ENCODE measurements at regions not wholly inside any gene's neighbourhood (a gene's known extent, or its start where the extent isn't known, plus 50 kb on each side); places are given as distances from the start of the nearest gene placed in this dataset.

DNA sequence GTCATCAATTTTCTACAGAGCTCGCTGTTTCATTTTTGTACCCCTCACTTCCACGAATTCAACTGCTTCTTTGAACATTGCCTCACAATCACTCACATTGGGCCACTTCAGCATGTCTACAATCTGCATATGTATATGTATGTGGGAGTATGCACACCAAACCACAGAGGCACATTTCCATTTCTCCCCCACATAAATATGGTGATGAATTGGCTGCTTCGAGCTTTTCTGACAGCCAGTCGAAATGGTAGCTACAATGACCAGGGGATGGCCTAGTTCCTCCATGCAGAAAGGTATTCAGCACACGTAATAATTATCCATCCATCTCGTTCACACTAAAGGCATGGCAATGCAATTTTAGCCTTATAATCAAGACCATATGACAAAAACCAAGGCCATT is 229.6 kb upstream of the ESRRG start:
- ATAC-seq (ENCODE audit: low FRiP score) (no peak), DNase-seq (ENCODE audit: low spot score) (no peak)
- TF ChIP-seq, protein P1, sequence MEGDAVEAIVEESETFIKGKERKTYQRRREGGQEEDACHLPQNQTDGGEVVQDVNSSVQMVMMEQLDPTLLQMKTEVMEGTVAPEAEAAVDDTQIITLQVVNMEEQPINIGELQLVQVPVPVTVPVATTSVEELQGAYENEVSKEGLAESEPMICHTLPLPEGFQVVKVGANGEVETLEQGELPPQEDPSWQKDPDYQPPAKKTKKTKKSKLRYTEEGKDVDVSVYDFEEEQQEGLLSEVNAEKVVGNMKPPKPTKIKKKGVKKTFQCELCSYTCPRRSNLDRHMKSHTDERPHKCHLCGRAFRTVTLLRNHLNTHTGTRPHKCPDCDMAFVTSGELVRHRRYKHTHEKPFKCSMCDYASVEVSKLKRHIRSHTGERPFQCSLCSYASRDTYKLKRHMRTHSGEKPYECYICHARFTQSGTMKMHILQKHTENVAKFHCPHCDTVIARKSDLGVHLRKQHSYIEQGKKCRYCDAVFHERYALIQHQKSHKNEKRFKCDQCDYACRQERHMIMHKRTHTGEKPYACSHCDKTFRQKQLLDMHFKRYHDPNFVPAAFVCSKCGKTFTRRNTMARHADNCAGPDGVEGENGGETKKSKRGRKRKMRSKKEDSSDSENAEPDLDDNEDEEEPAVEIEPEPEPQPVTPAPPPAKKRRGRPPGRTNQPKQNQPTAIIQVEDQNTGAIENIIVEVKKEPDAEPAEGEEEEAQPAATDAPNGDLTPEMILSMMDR (IDR thresholded peaks at IDR 0.05): no peak

DNA sequence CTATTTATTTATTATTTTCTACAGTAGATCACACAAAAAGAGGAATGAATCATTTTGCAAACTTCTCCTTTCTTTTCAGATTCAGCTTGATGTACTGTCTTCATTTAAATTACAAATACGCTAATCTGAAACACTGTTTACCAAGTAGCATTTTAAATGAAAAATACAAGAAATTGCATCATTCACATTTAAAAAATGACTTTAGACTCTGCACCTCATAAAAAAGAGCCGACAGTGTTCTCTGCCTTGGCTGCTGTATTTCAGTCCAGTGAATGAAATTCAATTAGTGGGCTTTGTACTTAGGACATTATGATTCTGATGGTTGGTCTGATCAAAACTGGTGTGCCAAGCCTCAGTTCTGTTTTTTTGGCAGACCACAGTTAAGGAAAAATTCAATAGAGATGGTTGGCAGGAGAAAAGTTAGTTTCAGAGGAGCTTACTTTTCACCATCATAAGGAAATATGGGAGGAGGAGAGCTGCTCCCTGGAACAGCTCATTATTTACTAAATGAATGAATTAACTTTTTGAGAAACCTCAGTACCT is 222.4 kb upstream of the ESRRG start:
- DNase-seq (ENCODE audit: low spot score) (no peak), ATAC-seq (ENCODE audit: low FRiP score) (no peak)
- TF ChIP-seq, protein P1 (IDR thresholded peaks at IDR 0.05): no peak

DNA sequence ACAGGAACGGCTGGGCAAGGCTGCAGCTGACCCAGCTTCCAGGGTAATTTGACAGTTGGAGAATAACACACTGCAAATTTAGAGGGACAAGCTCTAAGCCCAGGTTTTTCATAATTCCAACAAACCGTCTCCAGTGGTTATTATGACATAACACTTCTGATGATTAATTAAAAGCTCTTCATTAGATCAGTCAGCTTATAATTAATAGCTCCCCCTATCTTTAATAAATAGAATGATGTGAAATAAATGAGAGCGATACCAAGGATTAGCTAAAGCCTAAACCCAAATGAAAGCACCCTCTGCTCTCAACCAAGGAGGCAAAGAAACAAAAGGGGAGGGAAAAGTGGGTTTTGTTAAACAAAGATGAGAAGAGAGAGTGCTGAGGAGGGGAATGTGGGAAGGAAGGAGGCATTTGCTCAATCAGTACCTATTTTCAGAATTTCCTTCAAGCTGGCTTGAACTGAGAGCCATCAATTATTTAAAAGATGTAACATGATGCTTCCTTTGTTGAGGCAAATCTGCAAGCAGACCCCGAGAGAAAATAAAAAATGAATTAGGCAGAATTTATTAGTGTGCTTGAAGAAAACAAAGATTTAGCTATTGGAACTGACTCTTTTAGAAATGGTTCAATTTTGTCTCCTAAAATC is 221.8 kb upstream of the ESRRG start:
- ATAC-seq (ENCODE audit: low FRiP score) (no peak), DNase-seq (ENCODE audit: low spot score) (no peak)
- TF ChIP-seq, protein P1 (IDR thresholded peaks at IDR 0.05): no peak

GRCh38 chr1:216937491-216937890 is 214.3 kb upstream of the ESRRG start:
- TF ChIP-seq, protein P1 (IDR thresholded peaks at IDR 0.05): no peak
- no peak for ATAC-seq (ENCODE audit: low FRiP score)
- no peak for DNase-seq (ENCODE audit: low spot score)

GRCh38 chr1:216936779-216937178 is 213.6 kb upstream of the ESRRG start:
- DNase-seq (ENCODE audit: low spot score) (no peak), ATAC-seq (ENCODE audit: low FRiP score) (no peak)
- TF ChIP-seq, protein P1 (IDR thresholded peaks at IDR 0.05): no peak

- DNase-seq (ENCODE audit: low spot score): no peak
- ATAC-seq (ENCODE audit: low FRiP score): no peak
- TF ChIP-seq, protein P1 (IDR thresholded peaks at IDR 0.05): no peak
Measured at GRCh38 chr1:216935901-216936300, 212.7 kb upstream of the ESRRG start.

GRCh38 chr1:216932424-216932823 is 209.2 kb upstream of the ESRRG start:
- DNase-seq (ENCODE audit: low spot score): no peak
- TF ChIP-seq, protein P1 (IDR thresholded peaks at IDR 0.05): no peak
- ATAC-seq (ENCODE audit: low FRiP score): no peak

All from omental fat pad (tissue), 3 donors.